GM04503 (cell line): ENCODE measurements at regions not wholly inside any gene's neighbourhood (a gene's known extent, or its start where the extent isn't known, plus 50 kb on each side); places are given as distances from the start of the nearest gene placed in this dataset.

Source experiments
- DNase-seq: peaks from one replicate; pipeline ENCODE4 v3.0.0-alpha.2; 2012; ENCODE audit warnings: low read depth

DNA sequence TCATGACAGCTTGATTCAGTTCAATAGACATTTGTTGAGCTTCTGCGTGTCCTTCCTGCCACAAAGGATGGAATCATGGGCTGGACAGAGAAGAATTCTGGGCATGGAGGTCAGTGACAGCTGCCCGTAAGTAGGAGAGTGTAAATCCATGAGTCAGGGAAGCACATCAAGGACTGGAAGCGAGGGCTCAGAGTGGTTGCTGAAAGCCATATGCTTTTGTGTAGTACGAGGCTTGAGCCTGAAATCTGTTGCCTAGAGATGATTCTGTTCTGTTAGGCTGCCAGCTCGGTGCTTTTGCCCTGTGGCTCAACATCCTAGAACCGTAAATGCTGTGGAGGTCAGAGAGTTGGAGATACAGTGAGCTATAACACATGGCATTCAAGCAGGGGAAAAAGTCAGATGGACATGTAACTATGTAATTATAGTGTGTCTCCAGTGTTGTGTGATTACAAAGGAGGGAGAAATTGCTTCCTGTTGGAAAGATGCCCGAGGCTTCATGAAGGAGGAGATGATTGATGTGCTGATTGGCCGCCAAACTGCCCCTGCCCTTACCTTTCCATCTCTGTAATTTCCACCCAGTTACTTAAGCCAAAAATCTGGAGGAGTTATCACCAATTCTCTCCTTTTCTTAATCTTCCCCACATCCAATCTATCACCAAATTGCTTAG lies 92.8 kb upstream of the CACNA1E start:
- no peak for DNase-seq

DNA sequence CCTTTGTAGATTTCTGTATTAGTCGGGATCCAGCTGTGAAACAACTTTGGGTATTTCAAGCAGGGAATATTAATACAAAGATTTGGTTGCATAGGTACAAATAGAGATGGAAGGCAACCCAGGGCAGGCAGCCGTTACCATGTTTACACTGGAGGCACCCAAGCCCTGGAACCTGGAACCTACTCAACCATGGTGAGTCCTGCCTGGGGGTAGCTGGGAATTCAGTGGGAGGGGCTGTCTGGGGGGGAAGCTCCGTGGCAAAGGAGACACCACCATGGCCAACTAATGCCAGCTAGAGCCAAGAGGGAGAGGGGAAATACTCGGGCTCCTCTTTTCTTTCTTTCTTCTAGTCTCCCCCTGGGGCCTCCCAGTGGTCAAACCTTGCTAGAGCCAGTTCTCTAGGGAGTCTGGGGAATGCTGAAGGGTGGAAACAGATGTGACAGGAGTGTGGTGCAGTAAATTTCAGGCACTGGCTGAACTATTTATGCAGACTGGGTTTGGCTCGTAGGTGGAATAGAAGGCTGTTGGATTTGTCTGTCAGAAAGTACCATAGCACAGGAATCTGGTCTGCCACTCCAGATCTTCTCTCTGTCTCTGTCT lies 91.9 kb upstream of the CACNA1E start:
- DNase-seq = no peak

DNA sequence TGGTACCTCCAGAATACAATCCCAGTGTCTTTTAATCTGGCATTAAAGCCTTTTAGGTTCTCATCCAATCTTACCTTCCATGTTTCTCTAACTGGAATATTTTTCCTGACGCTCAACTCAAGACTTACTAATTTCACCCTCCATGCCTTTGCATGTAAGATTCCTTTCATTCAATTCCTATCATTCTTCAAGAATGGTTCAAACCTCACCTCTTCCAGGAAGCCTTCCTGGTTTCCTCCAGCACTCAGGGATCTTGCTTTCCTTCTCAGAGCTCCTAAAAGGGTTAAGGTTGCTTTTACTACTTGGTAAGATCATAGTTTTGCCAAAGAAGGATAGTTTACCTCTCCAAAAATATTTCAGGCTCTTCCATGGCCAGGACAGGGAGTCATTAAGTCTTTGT lies 91.2 kb upstream of the CACNA1E start:
- DNase-seq = no peak

DNA sequence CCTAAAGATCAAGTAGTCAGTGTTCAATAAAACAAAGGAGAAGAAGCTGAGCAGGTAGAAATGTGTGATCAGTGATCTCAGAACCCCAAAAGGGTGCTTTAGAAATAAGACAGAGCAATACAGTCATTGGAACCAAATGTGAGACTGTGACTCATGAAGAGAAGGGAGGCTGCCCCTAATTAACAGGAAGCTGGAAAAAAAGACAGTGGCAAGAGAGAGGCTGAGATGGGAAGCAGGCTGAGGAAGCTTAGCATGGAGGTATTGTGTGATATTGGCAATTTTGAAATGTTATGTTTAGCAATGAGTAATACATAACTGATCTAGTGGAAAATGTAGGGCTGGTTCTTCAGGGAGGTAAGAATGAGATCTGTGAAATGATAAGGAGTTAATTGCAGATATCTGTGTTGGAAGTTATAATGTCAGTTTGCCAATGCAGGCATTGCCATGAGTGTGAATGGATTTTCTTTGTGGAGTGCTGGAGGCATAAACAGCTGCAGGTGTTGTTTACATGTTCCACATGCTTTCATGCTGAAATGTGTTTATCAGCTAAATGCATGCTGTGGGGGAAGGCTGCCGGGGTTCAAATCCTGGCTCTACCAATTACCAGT lies 90.6 kb upstream of the CACNA1E start:
- no peak for DNase-seq

DNA sequence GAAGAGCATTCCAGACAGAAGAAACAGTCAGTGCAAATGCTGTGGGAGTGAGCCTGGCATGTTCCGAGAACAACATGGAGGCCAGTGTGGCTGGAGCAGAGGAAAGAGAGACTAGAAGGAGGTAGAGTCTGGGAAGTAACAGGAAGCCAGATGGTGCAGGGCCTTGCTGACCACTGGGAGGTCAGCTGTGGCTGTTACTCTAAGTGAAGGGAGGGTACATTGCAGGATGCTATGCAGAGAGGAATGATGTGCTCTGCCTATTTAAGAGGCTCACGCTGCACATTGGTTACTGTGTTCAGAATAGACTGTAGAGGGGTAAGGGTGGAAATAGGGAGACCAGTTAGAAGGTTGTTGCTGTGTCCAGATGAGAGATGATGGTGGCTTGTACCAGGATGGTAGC lies 88.6 kb upstream of the CACNA1E start:
- no peak for DNase-seq

DNA sequence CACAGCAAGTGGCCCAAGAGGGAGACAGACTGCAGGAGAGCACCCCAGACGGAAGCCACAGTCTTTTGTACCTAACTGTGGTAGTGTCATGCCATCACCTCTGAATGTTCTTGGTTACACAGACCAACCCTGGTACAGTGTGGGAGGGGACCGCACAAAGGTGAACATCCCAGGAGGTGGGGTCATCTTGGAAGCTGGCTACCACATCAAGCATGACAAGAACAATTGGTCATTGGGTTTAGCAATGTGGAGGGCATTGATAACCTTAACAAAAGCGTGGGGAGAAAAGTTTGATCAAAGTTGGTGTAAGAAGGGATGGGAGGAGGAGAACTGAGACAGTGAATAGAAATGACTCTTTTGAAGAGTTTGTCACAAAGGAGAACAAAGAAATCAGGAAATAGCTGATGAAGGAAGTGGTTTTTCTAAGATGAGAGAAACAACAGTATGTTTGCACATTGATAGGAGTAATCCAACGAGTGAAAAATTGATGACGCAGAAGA lies 87.1 kb upstream of the CACNA1E start:
- no peak for DNase-seq

DNA sequence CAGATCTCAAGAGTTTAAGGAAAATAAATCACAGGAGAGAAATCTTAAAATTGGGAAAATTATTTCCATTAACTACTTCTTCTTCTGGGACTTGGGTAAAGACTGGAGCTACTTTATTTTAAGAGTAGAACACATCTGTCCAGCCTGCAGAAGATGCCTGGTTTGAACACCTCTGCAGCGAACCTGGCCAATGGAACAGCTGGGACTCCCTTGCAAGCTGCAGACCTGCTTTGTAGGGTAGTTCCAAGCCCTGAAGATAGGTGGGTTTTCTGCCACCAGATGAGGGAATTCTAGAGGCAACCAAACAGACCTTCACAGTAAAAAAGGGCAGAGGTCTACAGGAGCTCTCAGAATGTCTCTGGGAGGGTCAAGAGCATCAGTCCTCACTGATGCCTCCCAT lies 86.5 kb upstream of the CACNA1E start:
- no peak for DNase-seq

DNA sequence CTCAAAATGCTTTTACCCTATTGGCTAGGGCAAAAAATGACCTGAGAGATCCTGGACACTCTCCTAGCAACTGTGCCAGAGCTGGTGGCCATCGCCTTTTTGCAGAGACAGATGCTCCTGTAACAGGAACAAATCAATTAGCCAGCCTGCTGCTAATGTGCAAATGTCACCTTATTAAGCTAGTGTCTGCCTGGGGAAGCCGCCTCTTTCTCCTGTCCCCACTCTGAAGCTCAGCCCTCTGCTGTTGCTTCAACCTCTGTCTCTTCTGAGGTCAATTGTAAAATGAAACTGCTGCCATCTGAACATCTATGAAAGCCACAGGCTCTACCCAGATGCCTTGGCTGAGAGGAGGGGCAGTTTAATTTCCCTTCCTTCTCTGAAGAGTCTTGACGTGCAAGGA lies 85.5 kb upstream of the CACNA1E start:
- DNase-seq = no peak

DNA sequence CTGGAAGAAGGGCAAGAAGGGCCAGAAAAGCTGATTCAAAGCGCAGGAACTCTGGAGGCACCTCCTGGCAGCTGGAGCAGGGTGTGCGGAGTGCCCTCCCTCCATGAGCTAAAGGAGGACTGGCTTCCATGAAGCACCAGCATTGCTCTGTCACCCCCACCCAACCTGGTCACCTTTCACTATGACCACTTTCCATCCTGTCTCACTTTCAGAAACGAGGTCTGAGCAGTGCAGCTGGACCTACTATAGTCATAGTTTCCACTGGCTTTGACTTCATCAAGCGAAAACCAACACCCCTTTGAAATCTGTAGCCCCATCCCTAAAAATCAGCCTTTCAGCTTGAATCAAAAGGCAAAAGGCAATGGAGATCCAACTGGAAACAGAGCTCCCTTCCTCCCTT lies 84.8 kb upstream of the CACNA1E start:
- no peak for DNase-seq

DNA sequence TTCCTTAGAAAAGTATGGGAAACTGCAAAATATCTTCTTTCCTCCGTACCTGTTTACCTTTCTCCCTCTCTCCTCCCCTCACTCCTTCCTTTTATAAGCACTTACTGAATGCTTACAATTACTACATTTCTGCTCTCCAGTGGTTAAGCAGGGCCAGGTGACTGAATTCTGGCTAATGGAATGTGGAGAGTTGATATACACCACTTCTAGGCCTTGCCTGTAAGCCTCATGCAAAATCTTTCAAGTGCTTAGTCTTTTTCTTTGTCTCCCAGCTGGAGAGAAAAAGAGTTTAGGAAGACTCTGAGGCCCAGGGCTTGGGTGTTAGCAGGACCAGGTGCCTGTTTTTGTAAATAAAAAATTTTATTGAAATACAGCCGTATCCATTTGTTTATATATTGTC lies 77.7 kb upstream of the CACNA1E start:
- no peak for DNase-seq

DNA sequence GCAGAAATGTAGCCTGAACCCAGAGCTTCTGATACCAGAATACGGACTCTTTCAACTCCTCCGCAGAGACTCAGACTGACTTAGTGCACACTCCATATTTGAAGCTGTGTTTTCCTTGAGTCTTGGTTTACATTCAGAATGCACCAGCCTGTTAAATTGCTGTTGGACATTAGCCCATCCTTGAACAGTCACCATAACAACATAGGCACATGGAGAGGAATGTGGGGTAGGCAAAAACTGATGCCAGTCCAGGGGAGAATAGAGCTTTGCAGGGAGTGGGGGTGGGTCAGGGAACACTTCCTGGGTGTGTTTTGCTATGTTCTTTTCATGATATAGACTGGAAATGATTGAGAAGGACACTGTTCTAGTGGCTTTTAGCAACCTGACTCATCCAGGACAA lies 76.3 kb upstream of the CACNA1E start:
- no peak for DNase-seq

DNA sequence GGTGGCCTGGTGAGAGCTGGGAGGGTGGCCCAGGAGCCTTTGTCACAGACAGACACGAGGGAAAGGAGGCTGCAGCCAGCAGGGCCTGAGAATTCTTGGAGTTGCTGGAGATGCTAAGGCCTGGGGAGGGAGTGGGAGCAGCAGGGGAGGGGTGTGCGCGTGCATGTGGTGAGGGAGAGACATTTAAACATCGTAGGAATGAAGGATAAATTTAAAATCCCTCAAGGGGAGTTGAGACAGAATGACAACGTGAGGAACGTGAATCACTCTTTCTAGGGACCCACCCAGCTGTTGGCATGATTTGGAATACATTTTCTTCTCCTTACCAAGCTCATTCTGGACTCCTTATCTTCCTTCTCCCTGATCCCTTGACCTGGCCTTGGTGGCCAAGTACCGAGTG lies 73.3 kb upstream of the CACNA1E start:
- DNase-seq = no peak

DNA sequence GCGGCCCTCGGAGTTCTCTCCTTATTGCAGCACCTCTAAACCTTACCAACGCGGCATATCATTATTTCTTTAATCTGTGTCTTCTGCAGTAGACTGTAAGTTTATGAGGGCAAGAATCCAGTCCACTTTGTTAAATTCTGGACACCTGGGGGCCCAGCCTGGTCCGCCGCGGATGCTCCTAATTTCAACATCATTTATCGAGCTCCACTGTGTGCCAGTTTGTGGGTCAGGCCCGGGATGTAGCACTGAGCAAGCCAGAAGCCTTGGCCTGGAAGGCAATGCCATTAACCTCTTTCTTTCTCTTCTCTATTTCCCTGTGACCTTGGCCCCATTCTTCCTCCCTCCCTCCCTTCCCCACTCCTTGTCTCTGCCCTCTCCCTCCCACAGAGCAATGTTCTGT lies 70.6 kb upstream of the CACNA1E start:
- DNase-seq = no peak

DNA sequence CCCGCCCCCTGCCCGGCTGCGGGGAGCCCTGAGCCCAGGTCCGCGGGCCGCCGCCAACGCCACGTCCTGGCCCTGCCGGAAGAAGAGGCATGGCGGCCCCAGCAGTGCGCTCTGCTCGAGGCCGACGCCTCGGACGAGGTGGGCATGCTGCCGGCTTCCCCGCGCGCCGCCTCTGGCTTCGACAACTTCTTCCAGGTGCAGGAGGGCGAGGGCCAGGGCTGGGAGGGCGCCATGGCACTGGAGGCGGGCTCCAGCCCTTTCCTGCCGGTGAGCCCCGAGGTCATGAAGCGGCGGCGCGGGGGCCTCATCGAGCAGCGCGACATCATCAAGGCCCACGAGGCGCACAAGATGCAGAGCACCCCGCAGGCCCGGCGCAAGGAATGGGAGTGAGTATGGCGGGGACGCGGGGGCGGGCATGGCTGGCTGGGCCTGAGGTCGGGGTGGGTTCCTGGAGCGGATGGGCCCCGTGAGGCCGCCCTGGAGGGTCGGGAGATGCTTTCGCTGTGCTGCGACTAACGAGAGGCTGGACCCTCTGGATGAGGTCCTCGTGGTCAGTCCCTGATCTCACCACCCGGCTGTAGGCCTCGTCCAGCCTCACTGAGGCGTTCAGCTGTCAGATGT lies 70.0 kb upstream of the CACNA1E start:
- no peak for DNase-seq

DNA sequence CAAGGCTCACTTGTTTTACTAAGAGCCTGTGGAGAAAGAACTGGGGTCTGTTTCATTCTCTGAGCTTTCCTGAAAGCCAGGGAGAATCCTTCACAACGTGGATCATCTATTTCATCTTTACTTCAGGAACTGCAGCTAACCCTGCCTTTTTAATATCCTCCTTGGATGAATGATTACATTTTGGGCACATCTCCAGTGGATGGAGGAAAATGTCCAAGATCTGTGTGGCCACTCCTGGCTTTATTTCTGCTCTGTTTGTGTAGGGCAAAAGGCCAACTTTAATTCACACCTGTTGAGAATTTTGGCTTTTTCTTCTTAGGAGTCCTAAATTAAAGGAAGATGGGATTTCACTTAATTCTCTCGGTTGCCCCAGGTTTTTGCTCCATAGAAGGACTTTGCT lies 69.5 kb upstream of the CACNA1E start:
- DNase-seq = no peak

DNA sequence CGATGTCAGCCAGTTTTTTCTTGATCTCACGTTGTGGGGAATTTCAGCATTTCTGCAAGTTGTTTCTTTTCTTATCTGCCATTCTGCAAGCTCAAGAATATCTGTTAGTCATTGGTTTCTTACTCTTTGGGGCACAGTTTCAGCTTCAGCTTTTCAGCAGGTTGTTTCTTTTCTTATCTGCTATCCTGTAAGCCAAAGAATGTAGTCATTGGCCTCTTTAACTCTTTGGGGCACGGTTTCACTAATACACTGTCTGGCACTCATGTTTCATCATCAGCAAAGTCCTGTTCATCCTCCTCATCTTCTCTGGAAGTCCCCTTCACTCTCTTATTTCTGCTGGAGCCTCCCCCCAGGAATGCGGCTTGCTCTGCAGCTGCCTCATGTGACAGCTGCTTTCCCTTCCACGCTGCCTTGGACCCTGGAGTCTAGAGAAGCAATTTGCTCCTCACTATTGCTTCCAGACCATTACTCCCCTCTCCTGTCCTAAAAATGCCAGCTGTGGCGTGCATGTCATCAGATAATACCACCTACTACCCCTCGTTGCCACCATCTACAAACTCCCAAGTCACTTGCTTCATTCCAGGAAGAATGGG lies 67.0 kb upstream of the CACNA1E start:
- DNase-seq = no peak

DNA sequence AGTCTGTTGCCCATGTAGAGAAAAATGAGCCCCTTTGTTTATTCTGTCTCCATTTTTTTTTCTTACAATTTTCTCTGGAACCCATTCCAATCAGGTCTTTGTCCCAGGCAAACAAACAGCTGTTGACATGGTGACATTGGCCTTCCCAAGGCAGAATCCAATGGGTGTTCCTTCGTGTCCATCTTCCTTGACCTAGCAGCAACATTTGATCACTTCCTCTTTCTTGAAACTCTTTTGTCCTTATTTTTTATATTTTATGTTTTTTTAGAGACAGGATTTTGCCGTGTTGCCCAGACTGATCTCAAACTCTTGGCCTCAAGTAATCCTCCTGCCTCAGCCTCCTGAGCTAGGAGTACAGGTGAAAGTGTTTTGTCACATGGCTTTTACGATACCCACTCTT lies 65.4 kb upstream of the CACNA1E start:
- no peak for DNase-seq

DNA sequence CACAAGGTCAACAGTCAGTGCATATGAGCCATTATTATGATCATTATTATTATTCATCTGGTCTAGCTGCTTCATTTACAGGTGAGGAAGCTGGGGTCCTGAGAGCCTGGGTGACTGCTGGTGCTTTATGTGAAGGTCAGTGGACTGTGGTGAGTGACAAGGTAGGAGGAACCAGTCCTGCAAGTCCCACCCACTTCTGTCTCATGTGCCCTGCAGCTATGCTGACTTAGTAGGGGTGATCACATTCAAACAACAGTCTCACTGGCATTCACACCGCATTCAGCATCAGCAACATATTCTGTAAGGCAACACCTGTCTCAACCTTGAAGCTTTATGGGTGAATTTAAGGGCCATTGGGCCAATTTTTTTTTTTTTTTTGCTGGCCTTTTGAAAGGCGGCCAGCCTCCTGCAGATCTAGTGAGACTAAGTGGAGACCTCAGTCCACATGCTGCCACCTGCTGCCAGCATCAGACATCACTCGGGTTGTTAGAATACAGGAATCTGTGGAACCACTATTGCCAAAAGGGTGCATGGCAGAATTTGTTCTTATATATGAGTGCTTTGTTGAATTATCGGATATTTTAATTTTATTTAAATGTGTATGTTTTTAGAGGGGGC lies 59.9 kb upstream of the CACNA1E start:
- no peak for DNase-seq

DNA sequence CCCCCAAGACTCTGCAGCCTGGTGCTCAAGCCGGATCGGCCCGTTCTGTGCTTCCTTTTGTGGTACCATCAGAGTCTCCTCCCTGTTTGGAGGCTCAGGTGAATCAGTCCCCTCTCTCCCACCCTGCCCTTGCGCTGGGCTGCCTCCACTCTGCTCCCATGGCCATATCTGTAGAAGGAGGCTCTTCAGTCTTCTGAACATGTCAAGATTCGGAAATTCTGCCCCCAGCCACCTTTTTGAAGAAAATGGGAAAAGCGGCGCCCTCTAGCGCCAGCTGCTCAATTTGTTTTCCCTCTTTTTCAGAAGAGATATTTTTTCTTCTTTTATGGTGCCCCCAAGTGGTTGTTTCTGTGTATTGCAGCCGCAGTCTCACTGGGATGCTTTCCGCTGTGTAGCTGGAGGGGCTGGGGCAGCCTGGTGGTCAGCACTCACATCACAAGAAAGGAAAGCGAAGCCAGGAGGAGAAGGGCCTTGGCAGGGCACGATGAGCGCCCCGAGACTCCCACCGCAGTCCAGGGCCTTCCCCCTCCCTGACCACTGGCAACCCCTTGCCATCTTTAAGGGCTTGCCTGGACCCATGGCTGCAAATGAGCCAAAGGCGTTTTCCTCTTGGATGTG lies 58.4 kb upstream of the CACNA1E start:
- peak; percentile 9 for DNase-seq

DNA sequence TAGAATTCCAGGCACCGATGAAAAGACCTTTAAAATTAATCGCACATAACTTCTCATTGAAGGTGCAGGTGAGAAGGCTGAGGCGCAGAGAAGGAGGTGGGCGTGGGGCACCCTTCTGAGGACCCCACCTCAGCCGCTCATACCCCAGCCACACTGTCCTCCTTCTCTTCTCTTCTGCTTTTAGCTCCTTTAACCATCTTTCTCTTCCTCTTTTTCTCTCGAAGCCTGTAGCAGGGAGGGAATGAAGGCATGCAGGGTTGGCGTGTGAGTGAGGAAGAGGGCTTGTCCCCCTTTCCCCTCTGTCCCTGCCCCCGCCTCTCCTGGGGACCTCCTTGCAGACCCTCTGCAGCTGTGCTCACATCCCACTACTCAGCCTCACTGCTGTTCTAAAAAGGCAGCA lies 57.8 kb upstream of the CACNA1E start:
- no peak for DNase-seq

DNA sequence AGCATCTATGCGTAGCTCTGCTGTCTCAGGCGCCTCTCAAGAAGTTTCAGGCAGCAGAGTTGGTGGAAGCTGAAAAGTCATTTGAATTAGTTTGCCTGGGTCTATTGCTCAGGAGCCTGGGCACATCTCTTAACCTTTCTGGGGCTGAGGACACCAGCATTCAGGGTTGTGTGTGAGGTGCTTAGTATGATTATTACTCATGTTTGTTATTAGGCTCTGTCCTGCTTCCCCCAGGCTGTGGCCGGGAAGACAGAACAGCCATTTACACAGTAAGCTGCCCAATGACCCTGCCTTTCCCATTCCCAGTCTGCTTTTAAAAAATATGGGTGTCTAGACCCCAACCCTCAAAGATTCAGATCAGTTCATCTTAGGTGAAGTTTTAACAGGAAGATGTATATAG lies 53.9 kb upstream of the CACNA1E start:
- DNase-seq = no peak
